Hepatocyte (in vitro differentiated cells): ENCODE measurements at regions not wholly inside any gene's neighbourhood (a gene's known extent, or its start where the extent isn't known, plus 50 kb on each side); places are given as distances from the start of the nearest gene placed in this dataset.

Experiments used
- DNase-seq: peaks from one replicate; pipeline ENCODE4 v3.0.0-alpha.2; 2016; ENCODE audit warnings: low spot score
- H2AFZ ChIP-seq: fragments of 200-600 bp; sonication (generic); 2 replicates; pipeline ENCODE4 v1.6.0; 2016; ENCODE audit warnings: antibody characterized with exemption, mild to moderate bottlenecking
- H3K27ac ChIP-seq: fragments of 200-600 bp; sonication (generic); 2 replicates; pipeline ENCODE4 v1.5.1; 2016; ENCODE audit warnings: mild to moderate bottlenecking
- H3K27me3 ChIP-seq: fragments of 200-600 bp; sonication (generic); 2 replicates; pipeline ENCODE4 v1.6.1; 2016
- H3K36me3 ChIP-seq: fragments of 200-600 bp; sonication (generic); replicated peaks from 2 replicates; pipeline ENCODE4 v1.5.1; 2016; ENCODE audit warnings: low read depth; ENCODE audit not compliant: insufficient read depth
- H3K4me1 ChIP-seq: fragments of 200-600 bp; sonication (generic); 2 replicates; pipeline ENCODE4 v1.5.1; 2016; ENCODE audit warnings: mild to moderate bottlenecking, moderate library complexity; ENCODE audit not compliant: insufficient read depth
- H3K4me2 ChIP-seq: fragments of 200-600 bp; sonication (generic); 2 replicates; pipeline ENCODE4 v1.6.0; 2016
- H3K4me3 ChIP-seq: fragments of 200-600 bp; sonication (generic); 2 replicates; pipeline ENCODE4 v1.5.1; 2016; ENCODE audit warnings: mild to moderate bottlenecking
- H3K79me2 ChIP-seq: fragments of 200-600 bp; sonication (generic); 2 replicates; pipeline ENCODE4 v1.6.0; 2017; ENCODE audit warnings: mild to moderate bottlenecking
- H3K9me2 ChIP-seq: fragments of 200-600 bp; sonication (generic); replicated peaks from 2 replicates; pipeline ENCODE4 v1.6.0; 2017; ENCODE audit warnings: mild to moderate bottlenecking; ENCODE audit not compliant: insufficient read depth
- H3K9me3 ChIP-seq: fragments of 200-600 bp; sonication (generic); 2 replicates; pipeline ENCODE4 v1.5.1; 2016; ENCODE audit warnings: low read depth, mild to moderate bottlenecking
- H4K20me1 ChIP-seq: fragments of 200-600 bp; sonication (generic); 2 replicates; pipeline ENCODE4 v1.6.0; 2016; ENCODE audit warnings: mild to moderate bottlenecking; ENCODE audit not compliant: insufficient read depth, poor library complexity, severe bottlenecking
- EZH2 ChIP-seq: fragments of 200-600 bp; sonication (generic); IDR thresholded peaks from 2 replicates; pipeline ENCODE4 v1.6.1; 2016; ENCODE audit warnings: antibody characterized with exemption, mild to moderate bottlenecking, borderline replicate concordance
- EZH2phosphoT487 ChIP-seq: fragments of 200-600 bp; sonication (generic); IDR thresholded peaks from one replicate; pipeline ENCODE4 v1.6.1; 2018; ENCODE audit warnings: antibody characterized with exemption, mild to moderate bottlenecking, low read depth, moderate library complexity; ENCODE audit not compliant: unreplicated experiment, severe bottlenecking
- WGBS: methylation state at CpG from one replicate; pipeline ENCODE4 v1.1.6; 2016; ENCODE audit warnings: low lambda C conversion rate; ENCODE audit errors: missing lambda C conversion rate; 5-methylcytosine and 5-hydroxymethylcytosine counted together
- TF ChIP-seq, protein P1 (sequence below): fragments of 200-600 bp; sonication (generic); IDR thresholded peaks from 2 replicates; pipeline ENCODE4 v1.5.1; 2016; ENCODE audit warnings: antibody characterized with exemption, mild to moderate bottlenecking; ENCODE audit not compliant: poor library complexity

DNA sequence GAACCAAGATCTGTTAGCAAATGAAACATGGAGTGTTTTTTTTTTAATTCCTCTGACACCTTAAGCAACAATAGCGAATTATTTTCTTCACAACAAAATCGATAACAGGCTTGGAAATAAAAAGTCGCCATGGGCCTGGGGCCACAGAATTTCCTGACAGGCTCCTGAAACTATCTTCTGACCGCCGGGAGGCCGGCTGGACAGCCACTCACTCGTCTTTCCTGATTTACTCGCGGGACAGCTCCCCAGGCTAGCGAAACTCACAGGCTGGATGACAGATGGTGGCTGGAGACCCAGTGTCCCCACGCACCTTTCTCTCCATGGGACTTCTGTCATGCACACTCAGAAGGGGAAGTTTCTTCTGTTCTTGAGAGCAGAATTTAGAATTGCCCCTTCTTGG is 143.3 kb upstream of the IRX2 start:
- TF ChIP-seq EZH2phosphoT487 (no peak), EZH2 (no peak)
- TF ChIP-seq, protein P1, sequence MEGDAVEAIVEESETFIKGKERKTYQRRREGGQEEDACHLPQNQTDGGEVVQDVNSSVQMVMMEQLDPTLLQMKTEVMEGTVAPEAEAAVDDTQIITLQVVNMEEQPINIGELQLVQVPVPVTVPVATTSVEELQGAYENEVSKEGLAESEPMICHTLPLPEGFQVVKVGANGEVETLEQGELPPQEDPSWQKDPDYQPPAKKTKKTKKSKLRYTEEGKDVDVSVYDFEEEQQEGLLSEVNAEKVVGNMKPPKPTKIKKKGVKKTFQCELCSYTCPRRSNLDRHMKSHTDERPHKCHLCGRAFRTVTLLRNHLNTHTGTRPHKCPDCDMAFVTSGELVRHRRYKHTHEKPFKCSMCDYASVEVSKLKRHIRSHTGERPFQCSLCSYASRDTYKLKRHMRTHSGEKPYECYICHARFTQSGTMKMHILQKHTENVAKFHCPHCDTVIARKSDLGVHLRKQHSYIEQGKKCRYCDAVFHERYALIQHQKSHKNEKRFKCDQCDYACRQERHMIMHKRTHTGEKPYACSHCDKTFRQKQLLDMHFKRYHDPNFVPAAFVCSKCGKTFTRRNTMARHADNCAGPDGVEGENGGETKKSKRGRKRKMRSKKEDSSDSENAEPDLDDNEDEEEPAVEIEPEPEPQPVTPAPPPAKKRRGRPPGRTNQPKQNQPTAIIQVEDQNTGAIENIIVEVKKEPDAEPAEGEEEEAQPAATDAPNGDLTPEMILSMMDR: no peak
- Histone ChIP-seq H3K4me3 (no peak overlapping the region), H3K27me3 (no peaks in the 10 kb centered on the region), H3K4me2 (no peak overlapping the region), H3K27ac (no peak overlapping the region), H3K36me3 (no peaks in the 10 kb centered on the region), H2AFZ (no peak overlapping the region), H3K9me3 (no peaks in the 10 kb centered on the region), H4K20me1 (no peaks in the 10 kb centered on the region), H3K79me2 (no peaks in the 10 kb centered on the region), H3K4me1 (no peaks in the 10 kb centered on the region), H3K9me2 (no peaks in the 10 kb centered on the region)
- no peak for DNase-seq
- 73% methylated on average over 11 of the region's 11 CpGs for WGBS

DNA sequence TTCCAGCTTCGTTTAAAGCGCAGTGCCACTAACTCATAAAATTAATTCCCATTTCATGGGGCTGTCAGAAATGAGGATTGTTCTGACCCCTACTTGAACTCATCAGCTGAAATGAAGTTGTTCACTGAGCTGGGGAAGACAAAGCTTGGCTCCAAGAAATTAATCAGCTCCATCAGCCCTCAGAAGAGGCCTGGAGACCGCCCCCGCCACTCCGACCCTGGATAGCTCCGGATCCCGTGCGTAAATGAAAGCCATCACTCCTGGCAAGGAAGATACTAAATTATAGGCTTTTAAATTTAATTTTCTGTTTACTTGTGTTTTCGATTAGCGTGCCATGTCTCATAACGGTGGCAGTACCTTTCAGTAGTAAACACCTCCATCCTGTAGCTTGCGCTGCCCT is 142.8 kb upstream of the IRX2 start:
- TF ChIP-seq EZH2 (no peak), EZH2phosphoT487 (no peak)
- TF ChIP-seq, protein P1: no peak
- Histone ChIP-seq H3K27ac (no peak overlapping the region), H3K4me2 (no peak overlapping the region), H4K20me1 (no peaks in the 10 kb centered on the region), H3K9me2 (no peaks in the 10 kb centered on the region), H3K9me3 (no peaks in the 10 kb centered on the region), H3K4me3 (no peak overlapping the region), H3K27me3 (no peaks in the 10 kb centered on the region), H3K4me1 (no peaks in the 10 kb centered on the region), H2AFZ (no peak overlapping the region), H3K79me2 (no peaks in the 10 kb centered on the region), H3K36me3 (no peaks in the 10 kb centered on the region)
- 74% methylated on average over 12 of the region's 12 CpGs for WGBS
- no peak for DNase-seq

DNA sequence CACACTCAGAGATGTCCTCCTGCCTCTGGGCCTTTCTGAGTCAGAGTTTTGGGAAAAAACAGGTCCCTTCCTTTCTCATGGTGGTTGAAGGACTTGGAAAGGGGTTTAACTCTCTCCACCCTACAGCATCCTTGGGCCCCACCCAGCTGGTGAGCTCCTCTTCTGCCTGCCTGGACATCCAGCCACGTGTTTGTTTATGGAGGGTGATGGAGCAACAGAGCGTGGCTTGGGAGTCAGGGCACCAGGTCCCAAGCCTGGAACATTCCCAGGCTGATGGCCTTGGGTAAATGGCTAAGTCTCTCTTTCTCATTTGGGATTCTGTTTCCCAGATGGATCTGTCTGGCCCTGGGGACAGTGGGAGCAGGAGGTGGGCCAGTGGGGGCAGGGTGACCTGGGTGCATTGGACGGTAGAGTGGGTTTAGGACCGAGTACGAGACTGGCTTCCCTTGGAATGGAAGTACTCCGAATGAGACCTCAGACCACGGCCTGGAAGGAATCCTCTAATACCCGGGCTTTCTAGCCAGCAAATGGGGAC is 141.1 kb upstream of the IRX2 start:
- Histone ChIP-seq H3K4me3 (no peak overlapping the region), H3K4me2 (no peak overlapping the region), H3K79me2 (no peaks in the 10 kb centered on the region), H3K9me3 (no peaks in the 10 kb centered on the region), H4K20me1 (no peaks in the 10 kb centered on the region), H3K36me3 (no peaks in the 10 kb centered on the region), H3K4me1 (no peaks in the 10 kb centered on the region), H3K9me2 (no peaks in the 10 kb centered on the region), H3K27ac (no peak overlapping the region), H2AFZ (no peak overlapping the region), H3K27me3 (no peaks in the 10 kb centered on the region)
- no peak for DNase-seq
- 81% methylated on average over 8 of the region's 8 CpGs for WGBS
- TF ChIP-seq EZH2phosphoT487 (no peak), EZH2 (no peak)
- TF ChIP-seq, protein P1: no peak

DNA sequence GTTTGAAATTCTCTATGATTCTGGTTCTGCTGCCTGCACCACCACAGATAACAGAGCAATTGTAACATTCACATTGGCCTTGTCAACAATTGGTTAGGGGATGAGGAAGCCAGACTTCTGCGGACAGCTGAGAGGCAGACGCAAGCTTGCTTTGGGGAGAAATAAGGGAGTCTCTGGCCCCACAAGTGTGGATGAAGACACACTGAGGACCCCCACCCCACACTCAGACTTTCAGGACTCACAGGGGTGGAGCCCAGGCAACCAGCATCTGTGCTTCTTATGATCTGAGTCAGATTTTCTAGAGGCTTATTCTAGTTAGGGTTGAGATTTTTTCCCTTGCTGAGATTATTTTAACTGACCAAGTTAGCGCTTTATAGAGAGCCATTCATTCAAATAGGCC is 140.3 kb upstream of the IRX2 start:
- H3K4me2 ChIP-seq: no peak overlapping the region
- TF ChIP-seq EZH2phosphoT487 (no peak), EZH2 (no peak)
- TF ChIP-seq, protein P1: no peak
- H2AFZ ChIP-seq: no peak overlapping the region
- 95% methylated on average over 3 of the region's 3 CpGs for WGBS
- H3K4me1 ChIP-seq: no peaks in the 10 kb centered on the region
- H3K4me3 ChIP-seq: no peak overlapping the region
- no peaks in the 10 kb centered on the region for H3K36me3 ChIP-seq
- no peaks in the 10 kb centered on the region for H4K20me1 ChIP-seq
- no peaks in the 10 kb centered on the region for H3K9me2 ChIP-seq
- H3K27ac ChIP-seq: no peak overlapping the region
- no peaks in the 10 kb centered on the region for H3K9me3 ChIP-seq
- no peaks in the 10 kb centered on the region for H3K79me2 ChIP-seq
- H3K27me3 ChIP-seq: no peaks in the 10 kb centered on the region
- no peak for DNase-seq
